RWPE2 (cell line): ENCODE measurements at regions not wholly inside any gene's neighbourhood (a gene's known extent, or its start where the extent isn't known, plus 50 kb on each side); places are given as distances from the start of the nearest gene placed in this dataset.
A peak's percentile ranks its signal among the peaks of the same experiment; 100 is the strongest.

Experiments used
- ATAC-seq: fragments of 200-7000 bp; cut with Tn5 transposase; 3 replicates; pipeline ENCODE4 v1.9.1; 2021; ENCODE audit warnings: low read depth
- DNase-seq: peaks from one replicate; pipeline ENCODE4 v3.0.0-alpha.2; 2020; ENCODE audit warnings: low spot score
- H3K27ac ChIP-seq: fragments of 450-650 bp; 2 replicates; pipeline ENCODE4 v1.5.1; 2017; ENCODE audit warnings: mild to moderate bottlenecking; ENCODE audit not compliant: poor library complexity, severe bottlenecking
- H3K27me3 ChIP-seq: fragments of 250-450 bp; sonication (Bioruptor Pico); 2 replicates; pipeline ENCODE4 v1.5.1; 2021; ENCODE audit warnings: mild to moderate bottlenecking, moderate library complexity; ENCODE audit not compliant: insufficient read depth, poor library complexity, severe bottlenecking
- H3K36me3 ChIP-seq: fragments of 250-450 bp; sonication (Bioruptor Pico); 2 replicates; pipeline ENCODE4 v1.5.1; 2020; ENCODE audit warnings: low read depth, mild to moderate bottlenecking, moderate library complexity
- H3K4me1 ChIP-seq: fragments of 250-450 bp; sonication (Bioruptor Pico); 2 replicates; pipeline ENCODE4 v1.5.1; 2021; ENCODE audit warnings: mild to moderate bottlenecking, moderate library complexity; ENCODE audit not compliant: insufficient read depth, poor library complexity, severe bottlenecking
- H3K4me3 ChIP-seq: fragments of 250-450 bp; sonication (Bioruptor Pico); 2 replicates; pipeline ENCODE4 v1.5.1; 2021; ENCODE audit warnings: mild to moderate bottlenecking, moderate library complexity; ENCODE audit not compliant: severe bottlenecking
- H3K9me3 ChIP-seq: fragments of 250-450 bp; sonication (Bioruptor Pico); 2 replicates; pipeline ENCODE4 v1.5.1; 2021; ENCODE audit warnings: mild to moderate bottlenecking, moderate library complexity; ENCODE audit not compliant: severe bottlenecking
- CTCF ChIP-seq: fragments of 450-650 bp; IDR thresholded peaks from one replicate; pipeline ENCODE4 v1.5.1; 2017; ENCODE audit warnings: mild to moderate bottlenecking, moderate library complexity; ENCODE audit not compliant: poor library complexity, severe bottlenecking

- ATAC-seq, result no peak
- H3K27ac ChIP-seq, result no peak overlapping the region
- peaks cover 4% of the 10 kb centered on the region for H3K27me3 ChIP-seq
- peak; percentile 36 for DNase-seq
- no peak overlapping the region for H3K4me3 ChIP-seq
- no peaks in the 10 kb centered on the region for H3K4me1 ChIP-seq
- TF ChIP-seq CTCF, result no peak
- no peaks in the 10 kb centered on the region for H3K36me3 ChIP-seq
- no peaks in the 10 kb centered on the region for H3K9me3 ChIP-seq
Observed at GRCh38 chr4:1569461-1570151, 114.5 kb downstream of the FAM53A start.

- H3K27ac ChIP-seq, result no peak overlapping the region
- no peak overlapping the region for H3K4me3 ChIP-seq
- H3K36me3 ChIP-seq, result no peaks in the 10 kb centered on the region
- no peak for TF ChIP-seq CTCF
- H3K4me1 ChIP-seq, result no peaks in the 10 kb centered on the region
- H3K27me3 ChIP-seq, result peaks cover 4% of the 10 kb centered on the region
- DNase-seq (peak; percentile 61), ATAC-seq (no peak)
- no peaks in the 10 kb centered on the region for H3K9me3 ChIP-seq
Observed at GRCh38 chr4:1568855-1569460, 115.2 kb downstream of the FAM53A start.

- DNase-seq, result peak; percentile 61
- Histone ChIP-seq H3K9me3 (no peaks in the 10 kb centered on the region), H3K27me3 (peaks cover 4% of the 10 kb centered on the region), H3K36me3 (no peaks in the 10 kb centered on the region), H3K27ac (no peak overlapping the region), H3K4me3 (no peak overlapping the region), H3K4me1 (no peaks in the 10 kb centered on the region)
- ATAC-seq, result no peak
- TF ChIP-seq CTCF, result no peak
Observed at GRCh38 chr4:1567808-1568581, 116.1 kb downstream of the FAM53A start.

- H3K4me3 ChIP-seq, result no peak overlapping the region
- peaks cover 4% of the 10 kb centered on the region for H3K27me3 ChIP-seq
- H3K9me3 ChIP-seq, result no peaks in the 10 kb centered on the region
- DNase-seq, result peak; percentile 50
- H3K36me3 ChIP-seq, result no peaks in the 10 kb centered on the region
- no peak overlapping the region for H3K27ac ChIP-seq
- no peaks in the 10 kb centered on the region for H3K4me1 ChIP-seq
- TF ChIP-seq CTCF, result no peak
- ATAC-seq, result no peak
Observed at GRCh38 chr4:1567519-1567807, 116.7 kb downstream of the FAM53A start.
